GM18507 (cell line): ENCODE measurements at regions not wholly inside any gene's neighbourhood (a gene's known extent, or its start where the extent isn't known, plus 50 kb on each side); places are given as distances from the start of the nearest gene placed in this dataset.

Source experiments
- DNase-seq: peaks from one replicate; pipeline ENCODE4 v3.0.0; 2011; ENCODE audit warnings: low read depth; ENCODE audit not compliant: insufficient read length; ENCODE audit errors: extremely low spot score
- FAIRE-seq: peaks from 2 replicates; lab custom pipeline; 2011; peaks lifted over from hg19 to GRCh38; lab: Jason Lieb, UNC

GRCh38 chr3:40779039-40779438 lies 254.3 kb downstream of the ZNF621 start:
- DNase-seq (no peak), FAIRE-seq (no peak)

- DNase-seq (no peak), FAIRE-seq (no peak)
Measured at GRCh38 chr3:40780291-40780924, 255.6 kb downstream of the ZNF621 start.

GRCh38 chr3:40780925-40781406 lies 256.2 kb downstream of the ZNF621 start:
- DNase-seq, result no peak
- FAIRE-seq, result no peak

DNA sequence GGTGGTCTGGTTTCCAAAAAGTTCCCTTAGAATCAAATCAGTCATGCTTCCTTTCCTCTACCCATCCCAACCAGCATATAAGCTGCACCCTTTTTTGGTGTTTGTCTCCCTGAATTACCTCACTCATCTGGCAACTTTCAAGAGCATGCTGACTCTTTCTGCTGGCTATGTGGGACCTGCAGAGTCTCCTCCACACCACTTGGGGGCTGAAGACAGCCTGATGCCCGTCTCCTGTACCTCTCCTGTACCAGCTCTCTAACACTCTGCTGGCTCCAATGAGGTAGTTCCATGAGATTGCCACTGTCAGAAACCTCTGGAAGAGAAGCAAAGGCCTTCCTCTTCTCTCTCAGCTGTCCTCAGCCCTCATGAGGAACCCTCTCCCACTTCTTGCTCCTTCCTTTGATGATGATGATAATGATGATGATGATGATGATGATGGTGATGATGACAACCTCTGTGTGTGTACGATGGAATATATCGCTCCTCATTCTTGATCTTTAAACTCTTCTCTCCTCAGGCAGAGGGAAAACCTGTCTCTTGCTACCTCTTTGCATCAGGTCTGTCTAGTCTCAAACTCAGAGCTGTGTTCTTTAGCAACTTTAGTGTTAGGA lies 257.5 kb downstream of the ZNF621 start:
- no peak for FAIRE-seq
- no peak for DNase-seq

- FAIRE-seq (no peak), DNase-seq (no peak)
Measured at GRCh38 chr3:40790746-40791145, 266.0 kb downstream of the ZNF621 start.

GRCh38 chr3:40793730-40794129 lies 269.0 kb downstream of the ZNF621 start:
- no peak for DNase-seq
- no peak for FAIRE-seq

GRCh38 chr3:40800343-40800742 lies 275.6 kb downstream of the ZNF621 start:
- no peak for FAIRE-seq
- no peak for DNase-seq

DNA sequence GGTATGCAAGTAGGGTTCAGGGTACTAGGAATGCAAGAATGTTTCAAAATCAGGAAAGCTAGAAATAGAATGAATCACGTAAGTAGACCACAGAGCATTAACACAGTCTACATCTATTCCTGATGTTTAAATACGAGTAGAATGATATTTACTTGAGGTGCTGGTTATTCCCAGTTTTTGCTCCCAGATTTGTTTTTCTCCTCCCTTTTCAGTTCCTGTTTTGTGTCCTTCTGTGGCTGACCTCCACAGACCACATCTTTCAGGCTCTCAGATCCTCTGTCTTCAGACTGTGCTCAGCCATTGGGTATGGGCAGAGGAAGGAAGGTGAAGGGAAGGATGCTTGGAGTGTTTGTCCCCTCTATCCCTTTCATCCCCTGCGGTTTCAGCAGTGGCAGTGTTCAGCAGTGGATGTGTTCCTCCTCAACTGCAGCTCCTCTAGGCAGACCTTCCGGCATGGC lies 276.6 kb downstream of the ZNF621 start:
- DNase-seq, result no peak
- FAIRE-seq, result no peak

GRCh38 chr3:40803311-40803710 lies 278.6 kb downstream of the ZNF621 start:
- DNase-seq (no peak), FAIRE-seq (no peak)

DNA sequence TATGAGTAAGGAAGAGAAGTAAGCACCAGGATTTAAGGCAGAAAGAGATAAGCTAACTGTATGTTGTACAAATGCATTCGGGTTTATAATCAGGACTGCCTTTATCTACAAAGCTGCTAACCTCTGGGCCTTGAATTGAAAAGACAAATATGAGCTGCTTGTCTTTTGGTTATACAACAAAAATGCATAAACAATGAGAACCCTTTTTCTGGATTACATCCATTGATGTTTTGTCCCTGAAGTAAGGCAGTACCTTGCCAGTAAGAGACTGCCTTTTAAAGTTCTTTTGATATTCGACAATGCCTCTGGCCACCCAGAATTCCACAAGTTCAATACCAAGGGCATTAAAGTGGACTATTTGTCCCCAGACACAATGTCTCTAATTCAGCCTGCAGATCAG lies 280.7 kb downstream of the ZNF621 start:
- FAIRE-seq, result no peak
- DNase-seq, result no peak

DNA sequence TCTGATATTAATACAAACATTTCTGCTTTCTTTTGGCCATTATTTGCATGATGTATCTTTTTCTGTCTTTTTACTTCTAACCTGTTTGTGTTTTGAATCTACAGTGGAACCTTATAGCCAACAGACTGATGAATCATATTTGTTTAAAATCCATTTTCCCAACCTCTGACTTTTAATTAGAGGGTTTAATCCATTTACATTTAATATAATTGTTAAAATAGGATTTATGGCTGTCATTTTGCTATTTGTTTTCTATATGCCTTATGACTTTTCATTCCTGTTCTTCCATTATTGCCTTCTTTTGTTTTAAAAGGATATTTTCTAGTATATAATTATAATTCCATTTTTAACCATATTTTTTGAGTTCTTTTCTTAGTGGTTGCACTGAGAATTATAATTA lies 286.1 kb downstream of the ZNF621 start:
- FAIRE-seq, result no peak
- DNase-seq, result no peak

GRCh38 chr3:40817017-40817416 lies 292.3 kb downstream of the ZNF621 start:
- FAIRE-seq (no peak), DNase-seq (no peak)

DNA sequence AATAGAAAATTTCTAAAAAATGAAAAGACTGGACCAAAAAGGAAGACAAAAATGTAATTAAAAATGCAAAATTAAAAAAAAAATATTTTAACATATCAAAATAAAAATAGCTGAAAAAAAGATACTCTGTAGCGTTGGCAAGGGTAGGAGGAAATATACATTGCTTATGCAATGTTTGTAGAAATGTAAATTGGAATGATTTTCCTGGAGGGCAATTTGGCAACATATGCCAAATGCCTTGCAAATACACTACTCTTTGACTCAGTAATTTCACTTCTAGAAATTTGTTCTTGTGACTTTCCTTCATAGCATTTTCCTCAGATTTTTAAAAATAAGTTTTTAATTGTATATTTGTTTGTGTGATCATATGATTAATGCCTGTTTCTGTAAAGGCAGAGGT lies 296.6 kb downstream of the ZNF621 start:
- DNase-seq (no peak), FAIRE-seq (no peak)

DNA sequence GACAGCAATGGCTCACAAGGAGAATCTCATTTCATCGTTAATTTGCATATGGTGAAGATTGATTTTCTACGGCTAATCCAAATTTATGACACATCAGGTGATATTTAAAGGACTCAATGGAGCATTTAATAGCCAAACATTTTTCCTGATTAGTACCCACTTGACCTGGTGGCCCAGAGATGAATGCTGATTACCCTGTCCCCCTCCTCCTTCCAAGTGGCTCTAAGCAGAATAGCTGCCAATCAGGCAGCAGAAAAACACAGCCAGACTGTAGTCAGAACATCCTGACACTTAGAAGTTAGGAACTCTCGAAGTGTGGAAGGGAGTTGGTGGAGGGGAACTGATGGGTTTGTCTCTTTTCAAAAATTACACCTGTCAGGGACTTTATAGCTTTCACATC lies 302.5 kb downstream of the ZNF621 start:
- DNase-seq (no peak), FAIRE-seq (no peak)

DNA sequence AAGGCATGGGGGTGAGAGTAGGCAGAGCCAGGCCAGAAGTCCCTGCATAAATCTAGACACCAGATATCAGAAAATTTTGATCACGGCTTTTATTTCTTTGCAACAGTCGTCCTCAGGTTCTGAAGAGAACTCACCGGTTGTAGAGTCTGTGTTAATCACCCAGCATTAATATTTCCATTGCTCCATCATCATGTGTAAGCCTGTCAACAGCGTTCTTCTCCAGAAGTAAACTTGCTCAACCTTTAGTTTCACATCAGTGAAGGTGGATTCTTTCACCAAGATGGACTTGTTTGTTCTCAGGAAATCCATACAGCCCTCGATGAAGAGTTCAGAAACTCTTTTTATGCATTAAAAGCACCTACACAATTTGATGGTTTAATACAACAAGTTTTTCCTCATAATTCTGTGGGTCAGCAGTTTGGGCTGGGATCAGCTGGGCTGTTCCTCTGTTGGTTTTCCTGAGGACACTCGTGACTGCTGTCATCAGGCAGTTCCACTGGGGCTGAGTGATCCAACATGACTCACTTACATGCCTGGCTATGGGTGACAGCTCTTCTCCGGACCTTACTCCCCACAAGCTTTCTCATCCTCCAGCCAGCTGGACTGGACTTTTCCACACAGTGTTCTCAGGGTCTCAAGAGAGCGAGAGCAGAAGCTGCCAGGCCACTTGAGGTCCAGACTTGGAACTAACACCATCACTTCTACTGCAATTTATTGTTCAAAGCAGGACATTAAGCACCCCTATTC lies 303.4 kb downstream of the ZNF621 start:
- DNase-seq (no peak), FAIRE-seq (no peak)

- no peak for DNase-seq
- no peak for FAIRE-seq
Measured at GRCh38 chr3:40828741-40829415, 304.1 kb downstream of the ZNF621 start.

GRCh38 chr3:40829876-40830275 lies 305.1 kb downstream of the ZNF621 start:
- FAIRE-seq (no peak), DNase-seq (no peak)

GRCh38 chr3:40837300-40837699 lies 312.5 kb downstream of the ZNF621 start:
- FAIRE-seq (no peak), DNase-seq (no peak)

DNA sequence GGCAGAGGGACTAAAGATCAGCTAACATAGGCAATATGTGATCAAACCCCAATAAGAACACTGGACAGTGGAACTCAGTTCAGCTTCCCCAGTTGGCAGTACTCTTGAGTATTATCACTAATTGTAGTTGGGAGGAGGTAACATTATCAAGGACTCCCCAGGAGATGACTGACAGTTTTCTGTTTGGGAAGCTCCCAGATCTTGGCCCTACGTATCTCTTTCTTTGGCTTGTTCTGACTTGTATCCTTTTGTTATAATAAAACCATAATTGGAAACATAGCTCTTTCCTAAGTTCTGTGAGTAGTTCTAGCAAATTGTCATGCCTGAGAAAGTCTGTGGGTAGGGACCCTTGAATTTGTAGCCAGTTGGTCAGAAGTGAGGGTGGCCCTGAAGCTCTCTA lies 316.4 kb downstream of the ZNF621 start:
- DNase-seq, result no peak

DNA sequence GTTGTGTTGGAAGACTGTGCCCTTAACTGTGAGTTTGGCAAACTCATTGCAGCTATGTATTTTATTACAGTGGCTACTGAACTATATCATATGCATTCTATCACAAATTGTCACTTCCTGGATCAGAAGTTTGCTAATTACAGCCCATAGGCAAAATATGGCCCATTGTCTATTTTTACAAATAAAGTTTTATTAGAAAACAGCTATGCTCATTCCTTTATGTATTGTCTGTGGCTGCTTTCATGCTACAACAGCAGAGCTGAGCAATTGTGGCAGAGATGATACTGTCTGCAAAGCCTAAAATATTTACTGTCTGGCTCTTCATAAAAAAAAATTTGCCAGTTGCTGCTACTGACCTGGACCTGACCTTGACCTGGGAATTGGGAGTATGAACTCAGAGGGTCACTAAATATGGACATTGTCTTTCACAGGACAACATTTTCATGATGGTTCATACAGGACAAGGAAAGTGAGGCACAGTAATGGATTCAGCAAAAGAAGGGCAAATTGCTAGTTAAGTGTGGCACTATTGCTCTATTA lies 316.9 kb downstream of the ZNF621 start:
- FAIRE-seq (no peak), DNase-seq (no peak)

More for the DNA sequence above, 316.4 kb downstream of the ZNF621 start:
- no peak for FAIRE-seq
